Panc1 (cell line): ENCODE measurements at regions not wholly inside any gene's neighbourhood (a gene's known extent, or its start where the extent isn't known, plus 50 kb on each side); places are given as distances from the start of the nearest gene placed in this dataset.

ENCODE experiments used
- ATAC-seq: fragments of 200-7000 bp; cut with Tn5 transposase; 2 replicates; pipeline ENCODE4 v1.9.1; 2020; ENCODE audit warnings: mild to moderate bottlenecking, moderate library complexity
- BruUV-seq: library from RNA; stranded (reverse); fragments of 400-500 nt; replicated peaks from 2 replicates; lab custom pipeline; 2021; lab: Mats Ljungman, UMichigan
- CTCF ChIA-PET: fragments of 300-600 bp; sonication (Branson Sonifier 250); formaldehyde crosslinking; loops from one replicate; lab custom pipeline; 2022; ENCODE audit warnings: antibody characterized with exemption; lab: Charles Lee
- POLR2A ChIA-PET: fragments of 300-600 bp; sonication (Branson Sonifier 250); formaldehyde crosslinking; loops from one replicate; lab custom pipeline; 2022; ENCODE audit warnings: antibody characterized with exemption; lab: Charles Lee
- DNase-seq: peaks from one replicate; pipeline ENCODE4 v3.0.0-alpha.2; 2010; ENCODE audit warnings: low read depth, low spot score
- H3K27ac ChIP-seq: 2 replicates; pipeline ENCODE4 v1.5.1; 2011; ENCODE audit warnings: mild to moderate bottlenecking, low read length, inconsistent platforms
- H3K27me3 ChIP-seq: fragments of 200-500 bp; sonication (Bioruptor generic); 2 replicates; pipeline ENCODE4 v1.6.0; 2014; ENCODE audit warnings: low read length, inconsistent platforms; ENCODE audit not compliant: control insufficient read depth, insufficient read depth
- H3K36me3 ChIP-seq: fragments of 200-500 bp; sonication (Bioruptor generic); 2 replicates; pipeline ENCODE4 v1.5.1; 2014; ENCODE audit warnings: inconsistent platforms, mild to moderate bottlenecking, low read length, moderate library complexity; ENCODE audit not compliant: control insufficient read depth, insufficient read depth
- H3K4me1 ChIP-seq: 2 replicates; pipeline ENCODE4 v1.5.1; 2011; ENCODE audit warnings: inconsistent platforms, mild to moderate bottlenecking, low read length, moderate library complexity; ENCODE audit not compliant: control insufficient read depth, insufficient read depth
- H3K4me3 ChIP-seq, 2 experiments: 2 replicates each; pipeline ENCODE4 v1.5.1; 2011 to 2012; ENCODE audit warnings: low read depth in 2 of 2, low read length in 2 of 2, mild to moderate bottlenecking in 2 of 2, inconsistent platforms in 1 of 2, moderate library complexity in 1 of 2
- H3K9me3 ChIP-seq: fragments of 200-500 bp; sonication (Bioruptor generic); 2 replicates; pipeline ENCODE4 v1.5.1; 2014; ENCODE audit warnings: low read depth, mild to moderate bottlenecking, inconsistent platforms, low read length, moderate library complexity; ENCODE audit not compliant: control insufficient read depth, insufficient read depth
- CTCF ChIP-seq: fragments of 450-650 bp; IDR thresholded peaks from 2 replicates; pipeline ENCODE4 v1.5.1; 2017; ENCODE audit warnings: mild to moderate bottlenecking
- POLR2AphosphoS5 ChIP-seq: IDR thresholded peaks from 2 replicates; pipeline ENCODE4 v1.6.1; 2012; ENCODE audit warnings: mild to moderate bottlenecking, low read depth, low read length, moderate library complexity
- REST ChIP-seq, 2 experiments: IDR thresholded peaks; 2 replicates each; pipeline ENCODE4 v1.6.1; 2011 to 2012; ENCODE audit warnings: low read depth in 2 of 2, control low read depth in 1 of 2, low read length in 1 of 2, mild to moderate bottlenecking in 1 of 2, moderate library complexity in 1 of 2; ENCODE audit not compliant: insufficient read depth in 1 of 2
- SIN3A ChIP-seq: IDR thresholded peaks from 2 replicates; pipeline ENCODE4 v1.6.1; 2012; ENCODE audit warnings: low read depth, mild to moderate bottlenecking, low read length, moderate library complexity, borderline replicate concordance; ENCODE audit not compliant: insufficient read depth
- TCF7L2 ChIP-seq: IDR thresholded peaks from 2 replicates; pipeline ENCODE4 v1.6.1; 2011; ENCODE audit warnings: mild to moderate bottlenecking, low read depth, low read length, inconsistent platforms
- in situ Hi-C: cut with HindIII; loops from 2 replicates; pipeline ENCODE4 v1.10.0; 2016; ENCODE audit warnings: low sequenced_read_pairs, low pct_unique_long_range_greater_than_20kb
- intact Hi-C: fragments of 100-400 bp; cut with micrococcal nuclease; formaldehyde crosslinking; loops from one replicate; pipeline ENCODE4 v1.10.0; 2022; ENCODE audit not compliant: unreplicated experiment

GRCh38 chr12:89839444-89839843 lies 130.8 kb upstream of the ATP2B1 start:
- CTCF ChIA-PET = interaction anchor here (0.6 kb wide), 1 partner anchor 11 kb away, joined by 4 read pairs; no protein-coding TSS in a partner anchor
- no peaks in the 10 kb centered on the region for H3K9me3 ChIP-seq
- DNase-seq (no peak), ATAC-seq (no peak)
- TF ChIP-seq TCF7L2 (no peak), CTCF (no peak), POLR2AphosphoS5 (no peak), SIN3A (no peak), REST (IDR thresholded peaks at IDR 0.05; ENCODE audit: insufficient read depth in 1 of 2, low read depth in 2 of 2, low read length in 1 of 2) (no peak)
- in situ Hi-C loops = no loop called here
- H3K27ac ChIP-seq = no peak overlapping the region
- BruUV-seq = no TSS peak
- no peaks in the 10 kb centered on the region for H3K36me3 ChIP-seq
- POLR2A ChIA-PET = no interaction called here
- H3K4me1 ChIP-seq = no peaks in the 10 kb centered on the region
- H3K4me3 ChIP-seq = no peak overlapping the region
- H3K27me3 ChIP-seq = no peaks in the 10 kb centered on the region
- intact Hi-C loops = no loop called here

GRCh38 chr12:89838833-89839232 lies 130.2 kb upstream of the ATP2B1 start:
- CTCF ChIA-PET = interaction anchor here (0.6 kb wide), 1 partner anchor 10 kb away, joined by 4 read pairs; no protein-coding TSS in a partner anchor
- Histone ChIP-seq H3K4me3 (no peak overlapping the region), H3K4me1 (no peaks in the 10 kb centered on the region), H3K36me3 (no peaks in the 10 kb centered on the region), H3K27me3 (no peaks in the 10 kb centered on the region), H3K27ac (no peak overlapping the region), H3K9me3 (no peaks in the 10 kb centered on the region)
- in situ Hi-C loops = no loop called here
- intact Hi-C loops = no loop called here
- BruUV-seq = no TSS peak
- POLR2A ChIA-PET = no interaction called here
- ATAC-seq (no peak), DNase-seq (no peak)
- TF ChIP-seq POLR2AphosphoS5 (no peak), REST (IDR thresholded peaks at IDR 0.05; ENCODE audit: insufficient read depth in 1 of 2, low read depth in 2 of 2, low read length in 1 of 2) (no peak), SIN3A (no peak), TCF7L2 (no peak), CTCF (no peak)
